ENCODE measurements at regions not wholly inside any gene's neighbourhood (a gene's known extent, or its start where the extent isn't known, plus 50 kb on each side); places are given as distances from the start of the nearest gene placed in this dataset.

DNA sequence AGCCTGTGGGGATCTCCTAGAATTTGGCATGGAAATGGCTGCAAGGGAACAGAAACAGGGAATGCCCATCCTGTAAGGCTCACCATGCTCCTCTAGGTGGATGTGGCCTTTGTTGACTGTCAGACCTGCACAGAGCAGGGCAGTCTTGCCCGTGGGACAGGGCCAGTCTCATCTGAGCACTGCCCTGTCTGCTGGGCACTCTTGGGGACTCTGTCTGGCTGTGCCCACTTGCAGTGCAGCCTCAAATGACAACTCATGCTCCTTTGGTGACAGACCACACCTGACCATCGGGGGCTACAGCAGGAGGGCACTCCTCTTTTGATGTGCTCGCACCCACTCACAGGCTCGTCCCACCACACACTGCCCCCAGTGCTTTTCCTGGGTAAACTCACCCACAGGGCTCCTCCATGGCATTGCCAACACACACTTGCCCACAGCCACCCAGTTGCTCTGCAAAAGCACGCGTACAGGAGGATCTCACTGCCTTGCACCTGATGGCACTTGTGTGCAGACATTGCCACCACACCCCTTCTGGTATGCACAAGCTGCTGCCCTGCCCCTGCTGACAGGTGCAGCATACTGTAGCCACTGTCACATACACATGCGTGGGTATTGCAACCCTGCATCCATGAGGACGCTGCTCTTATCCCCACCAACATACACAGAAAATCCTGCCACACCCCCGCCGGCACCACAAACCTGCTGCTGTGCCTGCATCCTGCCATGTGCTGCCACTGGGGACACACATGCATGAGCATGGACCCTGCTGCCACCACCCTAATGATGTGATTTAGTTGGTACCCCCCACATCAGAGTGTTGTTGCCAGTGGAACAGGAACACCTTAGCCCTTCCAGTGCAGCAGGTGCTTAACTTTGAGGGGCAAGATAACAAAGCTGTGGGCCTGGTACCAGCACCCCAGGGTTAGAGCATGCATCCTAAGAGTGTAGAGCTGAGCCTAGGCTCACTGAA is 100.1 kb upstream of the ARHGEF9 start:
- DNase-seq (ENCODE audit: low spot score), result no peak

DNA sequence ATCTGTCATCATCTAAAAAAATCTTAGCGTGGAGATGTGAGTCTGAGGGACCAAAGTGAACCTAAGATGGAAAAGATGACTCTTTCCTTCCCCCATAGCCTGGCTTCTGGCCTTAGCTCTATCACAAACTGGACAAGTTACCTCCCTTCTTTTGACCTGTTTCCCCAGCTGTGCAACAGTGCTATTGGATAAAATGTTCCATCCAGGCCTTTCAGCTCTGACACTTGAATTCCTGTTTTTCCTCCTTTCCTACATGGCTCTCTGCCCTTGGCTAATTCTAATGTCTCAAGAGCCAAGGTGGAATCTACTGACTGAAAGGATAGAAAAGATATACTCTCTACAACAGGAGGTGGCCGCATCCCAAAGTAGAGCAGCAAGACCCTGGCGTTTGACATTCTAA is 84.5 kb upstream of the ARHGEF9 start:
- no peak for DNase-seq (ENCODE audit: low spot score)

DNA sequence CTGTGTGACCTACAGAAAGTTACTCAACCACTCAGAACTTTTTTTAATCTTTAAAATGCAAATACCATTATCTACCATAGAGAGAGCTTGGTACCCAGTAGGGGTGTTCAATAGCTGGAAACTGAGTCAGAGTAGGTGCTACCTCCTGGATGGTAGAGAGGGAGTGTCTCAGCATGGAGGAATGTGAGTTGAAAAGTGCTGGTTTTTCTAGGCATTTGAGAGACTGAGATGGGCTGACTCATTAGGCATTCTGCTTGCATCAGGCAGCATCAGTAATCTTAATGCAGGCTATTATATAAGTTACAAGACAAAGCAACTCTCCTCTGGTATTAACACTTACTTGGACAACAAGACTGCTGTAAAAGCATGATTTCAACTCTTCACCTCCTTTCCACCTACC is 70.9 kb upstream of the ARHGEF9 start:
- peak; percentile 19 for DNase-seq (ENCODE audit: low spot score)

DNA sequence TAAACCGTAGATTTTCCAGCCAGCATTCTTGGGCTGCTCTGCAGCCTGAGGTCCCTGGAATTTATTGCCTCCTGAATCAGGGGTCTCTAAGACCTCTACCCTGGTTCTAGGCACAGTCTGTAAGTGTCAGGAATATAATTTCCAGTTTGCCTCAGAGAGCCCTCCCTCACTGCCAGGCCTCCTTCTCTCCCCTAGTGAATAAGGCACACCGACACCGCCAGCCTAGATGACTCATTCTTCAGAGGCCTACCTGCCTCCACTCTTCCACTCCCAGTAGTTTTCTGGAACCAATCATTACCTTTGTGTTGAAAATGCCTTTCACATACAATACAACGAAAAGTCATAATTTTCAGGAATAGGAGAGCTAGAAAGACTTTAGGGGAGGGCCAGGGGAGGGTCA is 50.3 kb upstream of the ARHGEF9 start:
- DNase-seq (ENCODE audit: low spot score), result no peak
